ENCODE measurements at regions not wholly inside any gene's neighbourhood (a gene's known extent, or its start where the extent isn't known, plus 50 kb on each side); places are given as distances from the start of the nearest gene placed in this dataset.
"Not testable (repeated sequence)": the region's sequence is repeated elsewhere in the genome, so short reads cannot be mapped to it uniquely, and the experiment has no call there.

- not testable (repeated sequence) for H3K4me3 ChIP-seq, H3K27ac ChIP-seq
Measured at GRCh38 chr4:189727982-189728638, 212.6 kb upstream of the FRG1 start.

- not testable (repeated sequence) for H3K27ac ChIP-seq, H3K4me3 ChIP-seq
Measured at GRCh38 chr4:189731989-189732388, 208.7 kb upstream of the FRG1 start.

GRCh38 chr4:189733507-189733906 is 207.2 kb upstream of the FRG1 start:
- not testable (repeated sequence) for H3K4me3 ChIP-seq, H3K27ac ChIP-seq

GRCh38 chr4:189734648-189735267 is 205.9 kb upstream of the FRG1 start:
- not testable (repeated sequence) for H3K4me3 ChIP-seq

GRCh38 chr4:189736656-189737055 is 204.0 kb upstream of the FRG1 start:
- H3K27ac ChIP-seq, H3K4me3 ChIP-seq: not testable (repeated sequence)

More at GRCh38 chr4:189734648-189735267, 205.9 kb upstream of the FRG1 start:
- H3K27ac ChIP-seq = peak overlapping the region in 1 of 21 experiments; percentile 54

- H3K4me3 ChIP-seq, H3K27ac ChIP-seq: not testable (repeated sequence)
Measured at GRCh38 chr4:189740118-189740517, 200.6 kb upstream of the FRG1 start.

GRCh38 chr4:189740873-189741272 is 199.8 kb upstream of the FRG1 start:
- Histone ChIP-seq H3K4me3 (no peak overlapping the region), H3K27ac (no peak overlapping the region)

GRCh38 chr4:189753092-189753491 is 187.6 kb upstream of the FRG1 start:
- not testable (repeated sequence) for H3K27ac ChIP-seq, H3K4me3 ChIP-seq

GRCh38 chr4:189763583-189763982 is 177.1 kb upstream of the FRG1 start:
- H3K4me3 ChIP-seq = no peak overlapping the region
- no peak overlapping the region for H3K27ac ChIP-seq

GRCh38 chr4:189765301-189765700 is 175.4 kb upstream of the FRG1 start:
- H3K4me3 ChIP-seq = no peak overlapping the region
- H3K27ac ChIP-seq = no peak overlapping the region

GRCh38 chr4:189765736-189766135 is 174.9 kb upstream of the FRG1 start:
- Histone ChIP-seq H3K4me3 (no peak overlapping the region), H3K27ac (no peak overlapping the region)

GRCh38 chr4:189767941-189768340 is 172.7 kb upstream of the FRG1 start:
- Histone ChIP-seq H3K27ac (no peak overlapping the region), H3K4me3 (no peak overlapping the region)

GRCh38 chr4:189769131-189769530 is 171.5 kb upstream of the FRG1 start:
- H3K4me3 ChIP-seq = no peak overlapping the region
- no peak overlapping the region for H3K27ac ChIP-seq

GRCh38 chr4:189771696-189772361 is 168.8 kb upstream of the FRG1 start:
- H3K4me3 ChIP-seq = no peak overlapping the region
- H3K27ac ChIP-seq = no peak overlapping the region

- Histone ChIP-seq H3K27ac (no peak overlapping the region), H3K4me3 (no peak overlapping the region)
Measured at GRCh38 chr4:189773909-189774308, 166.8 kb upstream of the FRG1 start.

GRCh38 chr4:189779281-189779980 is 161.2 kb upstream of the FRG1 start:
- H3K27ac ChIP-seq = no peak overlapping the region
- H3K4me3 ChIP-seq = no peak overlapping the region

GRCh38 chr4:189780391-189780790 is 160.3 kb upstream of the FRG1 start:
- H3K4me3 ChIP-seq = no peak overlapping the region
- no peak overlapping the region for H3K27ac ChIP-seq

GRCh38 chr4:189784651-189785050 is 156.0 kb upstream of the FRG1 start:
- Histone ChIP-seq H3K27ac (no peak overlapping the region), H3K4me3 (no peak overlapping the region)

GRCh38 chr4:189785257-189785656 is 155.4 kb upstream of the FRG1 start:
- no peak overlapping the region for H3K4me3 ChIP-seq

GRCh38 chr4:189786447-189786846 is 154.2 kb upstream of the FRG1 start:
- no peak overlapping the region for H3K4me3 ChIP-seq

More at GRCh38 chr4:189785257-189785656, 155.4 kb upstream of the FRG1 start:
- no peak overlapping the region for H3K27ac ChIP-seq

More at GRCh38 chr4:189786447-189786846, 154.2 kb upstream of the FRG1 start:
- no peak overlapping the region for H3K27ac ChIP-seq

Measured in skin epidermis (tissue), 12 donors.